PFSK-1 (cell line): ENCODE measurements at regions not wholly inside any gene's neighbourhood (a gene's known extent, or its start where the extent isn't known, plus 50 kb on each side); places are given as distances from the start of the nearest gene placed in this dataset.

ENCODE experiments used
- FOXP2 ChIP-seq: optimal IDR thresholded peaks from 2 replicates; pipeline ENCODE3; 2011; ENCODE audit warnings: borderline replicate concordance, control low read depth, inconsistent platforms; ENCODE audit not compliant: insufficient read depth; ENCODE audit errors: extremely low read length, extremely low read depth
- POLR2AphosphoS5 ChIP-seq: IDR thresholded peaks from 2 replicates; pipeline ENCODE4 v1.6.1; 2012; ENCODE audit warnings: low read depth, mild to moderate bottlenecking, control low read depth, low read length, moderate library complexity
- REST ChIP-seq, 2 experiments: IDR thresholded peaks; 2 replicates each; pipeline versions ENCODE4 v1.6.1 to v1.8.0; 2011 to 2012; ENCODE audit warnings: low read depth in 2 of 2, low read length in 2 of 2, control low read depth in 1 of 2, inconsistent platforms in 1 of 2, mild to moderate bottlenecking in 1 of 2, moderate library complexity in 1 of 2; ENCODE audit not compliant: insufficient read depth in 1 of 2
- SIN3A ChIP-seq: IDR thresholded peaks from 2 replicates; pipeline ENCODE4 v1.6.1; 2012; ENCODE audit warnings: mild to moderate bottlenecking, low read length, moderate library complexity, borderline replicate concordance; ENCODE audit not compliant: insufficient read depth
- TAF1 ChIP-seq: IDR thresholded peaks from 2 replicates; pipeline ENCODE4 v1.6.1; 2012; ENCODE audit warnings: low read length, control low read depth, borderline replicate concordance; ENCODE audit not compliant: insufficient read depth

- TF ChIP-seq FOXP2 (no peak), POLR2AphosphoS5 (no peak), SIN3A (no peak), REST (IDR thresholded peaks at IDR 0.05; ENCODE audit: insufficient read depth in 1 of 2, low read depth in 2 of 2, low read length in 2 of 2) (no peak), TAF1 (no peak)
Observed at GRCh38 chr1:232207073-232207866, 422.7 kb downstream of the SIPA1L2 start.

GRCh38 chr1:232204269-232204668, 425.7 kb downstream of the SIPA1L2 start:
- no peak for TF ChIP-seq REST (IDR thresholded peaks at IDR 0.05; ENCODE audit: insufficient read depth in 1 of 2, low read depth in 2 of 2, low read length in 2 of 2)

- TF ChIP-seq FOXP2 (no peak), POLR2AphosphoS5 (no peak)
Observed at GRCh38 chr1:232201024-232201423, 428.9 kb downstream of the SIPA1L2 start.

GRCh38 chr1:232196042-232196441, 433.9 kb downstream of the SIPA1L2 start:
- TF ChIP-seq SIN3A: no peak
- no peak for TF ChIP-seq REST (IDR thresholded peaks at IDR 0.05; ENCODE audit: insufficient read depth in 1 of 2, low read depth in 2 of 2, low read length in 2 of 2)
- no peak for TF ChIP-seq TAF1
- no peak for TF ChIP-seq POLR2AphosphoS5
- no peak for TF ChIP-seq FOXP2

- no peak for TF ChIP-seq REST (IDR thresholded peaks at IDR 0.05; ENCODE audit: insufficient read depth in 1 of 2, low read depth in 2 of 2, low read length in 2 of 2)
- no peak for TF ChIP-seq SIN3A
- TF ChIP-seq FOXP2: no peak
- TF ChIP-seq POLR2AphosphoS5: no peak
- no peak for TF ChIP-seq TAF1
Observed at GRCh38 chr1:232194424-232194823, 435.5 kb downstream of the SIPA1L2 start.

- TF ChIP-seq TAF1 (no peak), POLR2AphosphoS5 (no peak), FOXP2 (no peak), REST (IDR thresholded peaks at IDR 0.05; ENCODE audit: insufficient read depth in 1 of 2, low read depth in 2 of 2, low read length in 2 of 2) (no peak), SIN3A (no peak)
Observed at GRCh38 chr1:232193451-232193783, 436.5 kb downstream of the SIPA1L2 start.
